ENCODE measurements at regions not wholly inside any gene's neighbourhood (a gene's known extent, or its start where the extent isn't known, plus 50 kb on each side); places are given as distances from the start of the nearest gene placed in this dataset.

GRCh38 chr21:15247613-15248012 lies 182.8 kb upstream of the NRIP1 start:
- no peak for DNase-seq

GRCh38 chr21:15249285-15249993 lies 184.6 kb upstream of the NRIP1 start:
- no peak for DNase-seq

- DNase-seq = no peak
Measured at GRCh38 chr21:15250384-15250783, 185.6 kb upstream of the NRIP1 start.

GRCh38 chr21:15252431-15252830 lies 187.6 kb upstream of the NRIP1 start:
- DNase-seq = peak; percentile 65

- DNase-seq = no peak
Measured at GRCh38 chr21:15254111-15254510, 189.3 kb upstream of the NRIP1 start.

GRCh38 chr21:15255261-15255660 lies 190.5 kb upstream of the NRIP1 start:
- peak; percentile 85 for DNase-seq

- no peak for DNase-seq
Measured at GRCh38 chr21:15255763-15256162, 191.0 kb upstream of the NRIP1 start.

GRCh38 chr21:15256996-15257395 lies 192.2 kb upstream of the NRIP1 start:
- no peak for DNase-seq

- no peak for DNase-seq
Measured at GRCh38 chr21:15257646-15258045, 192.8 kb upstream of the NRIP1 start.

- no peak for DNase-seq
Measured at GRCh38 chr21:15259824-15260223, 195.0 kb upstream of the NRIP1 start.

- no peak for DNase-seq
Measured at GRCh38 chr21:15260604-15261003, 195.8 kb upstream of the NRIP1 start.

- no peak for DNase-seq
Measured at GRCh38 chr21:15264084-15264665, 199.4 kb upstream of the NRIP1 start.

- no peak for DNase-seq
Measured at GRCh38 chr21:15272171-15272570, 207.4 kb upstream of the NRIP1 start.

GRCh38 chr21:15272591-15272990 lies 207.8 kb upstream of the NRIP1 start:
- DNase-seq = no peak

GRCh38 chr21:15273244-15273643 lies 208.4 kb upstream of the NRIP1 start:
- DNase-seq = no peak

- DNase-seq = no peak
Measured at GRCh38 chr21:15274701-15275485, 210.1 kb upstream of the NRIP1 start.

GRCh38 chr21:15275615-15276235 lies 210.9 kb upstream of the NRIP1 start:
- peak; percentile 74 for DNase-seq

GRCh38 chr21:15276243-15276642 lies 211.4 kb upstream of the NRIP1 start:
- DNase-seq = no peak

- DNase-seq = no peak
Measured at GRCh38 chr21:15277466-15277865, 212.7 kb upstream of the NRIP1 start.

GRCh38 chr21:15278279-15278678 lies 213.5 kb upstream of the NRIP1 start:
- DNase-seq = no peak

- no peak for DNase-seq
Measured at GRCh38 chr21:15278851-15279250, 214.1 kb upstream of the NRIP1 start.

GRCh38 chr21:15279482-15279881 lies 214.7 kb upstream of the NRIP1 start:
- DNase-seq = no peak

GRCh38 chr21:15281714-15282113 lies 216.9 kb upstream of the NRIP1 start:
- DNase-seq = no peak

- no peak for DNase-seq
Measured at GRCh38 chr21:15282665-15283064, 217.9 kb upstream of the NRIP1 start.

Data from inflammatory macrophage treated with lipopolysaccharide for 4 hours (primary cell).